SH-SY5Y (cell line): ENCODE measurements at regions not wholly inside any gene's neighbourhood (a gene's known extent, or its start where the extent isn't known, plus 50 kb on each side); places are given as distances from the start of the nearest gene placed in this dataset.

Experiments used
- GATA2 ChIP-seq: IDR thresholded peaks from 2 replicates; pipeline ENCODE4 v1.6.1; 2011; ENCODE audit warnings: mild to moderate bottlenecking, low read depth, low read length
- GATA3 ChIP-seq: IDR thresholded peaks from 2 replicates; pipeline ENCODE4 v1.6.1; 2011; ENCODE audit warnings: low read depth, mild to moderate bottlenecking, low read length, moderate library complexity

DNA sequence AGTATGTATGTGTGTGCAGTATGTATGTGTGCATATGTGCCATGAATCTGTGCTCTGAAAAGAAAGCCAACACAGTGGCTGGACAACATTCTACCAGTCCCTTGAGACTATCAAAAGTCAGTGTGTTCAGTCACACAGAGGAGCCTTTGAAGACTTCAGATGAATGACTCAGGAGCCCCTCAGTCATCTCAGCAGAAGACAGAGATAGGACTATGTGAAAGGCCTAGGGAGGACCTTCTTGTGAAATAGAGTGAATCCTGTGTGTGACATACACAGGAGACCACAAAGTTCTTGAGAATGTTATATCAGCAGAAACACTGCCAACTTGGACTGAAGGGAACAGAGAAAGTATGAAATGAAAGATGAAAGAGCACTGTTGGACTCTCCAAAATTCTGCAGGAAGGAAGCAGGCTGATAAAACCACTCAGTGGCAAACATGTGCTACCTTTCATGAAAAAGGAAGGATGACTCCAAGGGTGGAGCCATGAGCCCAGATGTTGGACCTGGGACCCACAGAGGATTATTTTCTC lies 108.4 kb downstream of the METRNL start:
- TF ChIP-seq GATA3: no peak
- no peak for TF ChIP-seq GATA2
